Natural killer cell (primary cell): ENCODE measurements at regions not wholly inside any gene's neighbourhood (a gene's known extent, or its start where the extent isn't known, plus 50 kb on each side); places are given as distances from the start of the nearest gene placed in this dataset.
"Not testable (repeated sequence)": the region's sequence is repeated elsewhere in the genome, so short reads cannot be mapped to it uniquely, and the experiment has no call there.

Experiments used
- ATAC-seq, 3 donors: fragments of 150-1000 bp in 2 of 3; fragments of 200-7000 bp in 1 of 3; cut with Tn5 transposase; 1 replicate in 1 of 3; 2 replicates in 2 of 3; pipeline ENCODE4 v1.10.0; 2021; ENCODE audit warnings: mild to moderate bottlenecking in 2 of 3, moderate library complexity in 2 of 3
- DNase-seq, 2 donors: peaks; one replicate each; pipeline versions ENCODE4 v3.0.0 to v3.0.0-alpha.2; 2013 to 2021; ENCODE audit warnings: mixed read lengths in 1 of 2
- H3K27ac ChIP-seq: one replicate; pipeline ENCODE4 v1.5.1; 2013; ENCODE audit warnings: mild to moderate bottlenecking, low read length
- H3K27me3 ChIP-seq: one replicate; pipeline ENCODE4 v1.6.1; 2013; ENCODE audit warnings: low read length; ENCODE audit not compliant: control insufficient read depth, insufficient read depth
- H3K36me3 ChIP-seq: one replicate; pipeline ENCODE4 v1.6.1; 2013; ENCODE audit warnings: low read length; ENCODE audit not compliant: control insufficient read depth, insufficient read depth
- H3K4me1 ChIP-seq: one replicate; pipeline ENCODE4 v1.6.1; 2013; ENCODE audit warnings: low read length; ENCODE audit not compliant: control insufficient read depth, insufficient read depth
- H3K4me3 ChIP-seq: one replicate; pipeline ENCODE4 v1.5.1; 2013; ENCODE audit warnings: low read length
- H3K9me3 ChIP-seq: one replicate; pipeline ENCODE4 v1.6.1; 2013; ENCODE audit warnings: low read length; ENCODE audit not compliant: control insufficient read depth, insufficient read depth
- H3K27ac Mint-ChIP-seq, 2 donors: one replicate each; pipeline ENCODE4 v1.8.0; 2022; ENCODE audit warnings: mild to moderate bottlenecking in 2 of 2, mixed read lengths in 2 of 2, moderate library complexity in 1 of 2
- H3K27me3 Mint-ChIP-seq, 2 donors: one replicate each; pipeline ENCODE4 v1.8.0; 2022; ENCODE audit warnings: low read depth in 2 of 2, mixed read lengths in 2 of 2
- H3K36me3 Mint-ChIP-seq: one replicate; pipeline ENCODE4 v1.8.0; 2022; ENCODE audit warnings: mixed read lengths
- H3K4me1 Mint-ChIP-seq, 2 donors: one replicate each; pipeline ENCODE4 v1.8.0; 2022; ENCODE audit warnings: mixed read lengths in 2 of 2
- H3K4me3 Mint-ChIP-seq: one replicate; pipeline ENCODE4 v1.8.0; 2022; ENCODE audit warnings: mild to moderate bottlenecking, moderate library complexity, mixed read lengths
- H3K9me3 Mint-ChIP-seq, 2 donors: one replicate each; pipeline ENCODE4 v1.8.0; 2022; ENCODE audit warnings: mixed read lengths in 2 of 2
- WGBS: methylation state at CpG from one replicate; pipeline ENCODE4 v1.1.7; 2013; ENCODE audit warnings: missing lambda C conversion rate; ENCODE audit not compliant: insufficient coverage; 5-methylcytosine and 5-hydroxymethylcytosine counted together
- intact Hi-C: fragments of 100-400 bp; cut with micrococcal nuclease; formaldehyde crosslinking; loops from one replicate; pipeline ENCODE4 v1.14.2; 2022
- TF ChIP-seq, protein P1 (sequence below): fragments of 200-600 bp; IDR thresholded peaks from one replicate; pipeline ENCODE4 v1.8.0; 2022; ENCODE audit warnings: antibody characterized with exemption

DNA sequence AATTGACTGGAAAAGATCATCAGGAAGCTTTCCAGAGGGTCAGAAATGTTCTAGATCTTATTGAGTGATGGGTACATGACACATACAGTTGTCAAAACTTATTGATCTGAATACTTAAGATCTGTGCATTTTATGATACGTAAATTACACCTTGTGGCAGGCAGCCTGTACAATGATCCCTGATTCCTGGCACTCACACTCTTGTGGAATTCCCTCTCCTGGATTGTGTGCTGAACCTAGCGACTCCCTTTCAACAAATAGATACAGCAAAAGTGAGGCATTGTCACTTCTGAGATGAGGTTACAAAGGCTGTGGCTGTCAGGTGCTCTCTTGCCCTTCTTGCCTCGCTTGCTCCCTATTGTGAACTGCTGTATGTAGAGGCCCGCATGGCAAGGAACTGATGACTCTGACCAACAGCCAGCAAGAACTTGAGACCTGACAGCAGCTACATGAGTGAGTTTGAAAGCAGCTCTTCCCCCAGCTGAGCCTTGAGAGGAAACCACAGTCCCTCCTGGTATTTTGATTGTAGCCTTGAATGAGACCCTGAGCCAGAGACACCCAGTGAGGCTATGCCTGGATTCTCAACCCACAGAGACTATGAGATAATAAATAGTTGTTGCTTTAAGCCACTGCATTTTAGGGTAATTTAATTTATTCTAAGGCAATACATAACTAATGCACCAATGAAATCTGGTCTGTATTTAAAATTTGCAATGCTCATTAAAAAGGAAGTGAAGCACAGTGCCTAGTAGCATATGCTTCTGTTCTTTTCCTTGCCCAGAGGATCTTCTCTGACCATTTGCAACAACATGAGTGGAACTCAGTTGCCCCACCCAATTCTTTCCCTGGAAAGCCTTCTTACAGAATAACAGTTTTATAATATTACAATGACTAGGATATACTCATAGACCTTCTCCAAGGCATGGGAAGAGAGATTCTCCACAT is 60.5 kb upstream of the IZUMO1R start:
- intact Hi-C loops: no loop called here
- H3K9me3 ChIP-seq: no peaks in the 10 kb centered on the region
- TF ChIP-seq, protein P1, sequence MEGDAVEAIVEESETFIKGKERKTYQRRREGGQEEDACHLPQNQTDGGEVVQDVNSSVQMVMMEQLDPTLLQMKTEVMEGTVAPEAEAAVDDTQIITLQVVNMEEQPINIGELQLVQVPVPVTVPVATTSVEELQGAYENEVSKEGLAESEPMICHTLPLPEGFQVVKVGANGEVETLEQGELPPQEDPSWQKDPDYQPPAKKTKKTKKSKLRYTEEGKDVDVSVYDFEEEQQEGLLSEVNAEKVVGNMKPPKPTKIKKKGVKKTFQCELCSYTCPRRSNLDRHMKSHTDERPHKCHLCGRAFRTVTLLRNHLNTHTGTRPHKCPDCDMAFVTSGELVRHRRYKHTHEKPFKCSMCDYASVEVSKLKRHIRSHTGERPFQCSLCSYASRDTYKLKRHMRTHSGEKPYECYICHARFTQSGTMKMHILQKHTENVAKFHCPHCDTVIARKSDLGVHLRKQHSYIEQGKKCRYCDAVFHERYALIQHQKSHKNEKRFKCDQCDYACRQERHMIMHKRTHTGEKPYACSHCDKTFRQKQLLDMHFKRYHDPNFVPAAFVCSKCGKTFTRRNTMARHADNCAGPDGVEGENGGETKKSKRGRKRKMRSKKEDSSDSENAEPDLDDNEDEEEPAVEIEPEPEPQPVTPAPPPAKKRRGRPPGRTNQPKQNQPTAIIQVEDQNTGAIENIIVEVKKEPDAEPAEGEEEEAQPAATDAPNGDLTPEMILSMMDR: no peak
- H3K27ac ChIP-seq: no peak overlapping the region
- no peak overlapping the region for H3K27ac Mint-ChIP-seq
- H3K27me3 ChIP-seq: no peaks in the 10 kb centered on the region
- no peaks in the 10 kb centered on the region for H3K4me1 ChIP-seq
- peaks cover 3 to 9% of the 10 kb centered on the region in 2 donors for H3K9me3 Mint-ChIP-seq
- no peaks in the 10 kb centered on the region for H3K36me3 ChIP-seq
- H3K36me3 Mint-ChIP-seq: peaks cover 11% of the 10 kb centered on the region
- no peak for DNase-seq
- no peak overlapping the region for H3K4me3 ChIP-seq
- no peak for ATAC-seq
- H3K4me1 Mint-ChIP-seq: no peaks in the 10 kb centered on the region
- H3K27me3 Mint-ChIP-seq: no peaks in the 10 kb centered on the region
- H3K4me3 Mint-ChIP-seq: no peak overlapping the region
- 65% methylated on average over 4 of the region's 4 CpGs for WGBS

DNA sequence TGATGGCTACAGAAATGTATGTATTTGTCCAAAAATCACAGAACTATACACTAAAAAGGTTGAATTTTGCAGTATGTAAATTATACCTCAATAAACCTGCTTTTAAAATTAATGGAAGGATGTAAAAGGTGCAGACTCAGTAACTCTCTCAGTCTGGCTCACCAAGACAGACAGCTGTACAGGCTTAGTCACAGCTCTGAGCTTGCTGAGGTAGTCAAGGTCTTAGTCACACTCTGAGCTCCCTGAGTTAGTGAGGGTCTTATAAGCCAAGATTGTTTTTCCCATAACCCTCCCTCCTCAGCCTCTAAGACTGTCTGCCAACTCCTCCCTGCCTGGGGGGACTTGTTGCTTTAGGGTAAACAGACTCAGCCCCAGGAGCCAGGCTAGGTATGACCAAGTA is 59.3 kb upstream of the IZUMO1R start:
- Histone ChIP-seq H3K4me1 (no peaks in the 10 kb centered on the region), H3K27me3 (no peaks in the 10 kb centered on the region), H3K9me3 (no peaks in the 10 kb centered on the region), H3K36me3 (no peaks in the 10 kb centered on the region), H3K27ac (no peak overlapping the region), H3K4me3 (no peak overlapping the region)
- ATAC-seq (no peak), DNase-seq (no peak)
- Mint-ChIP-seq H3K27ac (no peak overlapping the region), H3K27me3 (no peaks in the 10 kb centered on the region), H3K36me3 (peaks cover 11% of the 10 kb centered on the region), H3K4me1 (no peaks in the 10 kb centered on the region), H3K9me3 (peaks cover 3 to 11% of the 10 kb centered on the region in 2 donors), H3K4me3 (no peak overlapping the region)
- TF ChIP-seq, protein P1: no peak
- intact Hi-C loops: no loop called here

DNA sequence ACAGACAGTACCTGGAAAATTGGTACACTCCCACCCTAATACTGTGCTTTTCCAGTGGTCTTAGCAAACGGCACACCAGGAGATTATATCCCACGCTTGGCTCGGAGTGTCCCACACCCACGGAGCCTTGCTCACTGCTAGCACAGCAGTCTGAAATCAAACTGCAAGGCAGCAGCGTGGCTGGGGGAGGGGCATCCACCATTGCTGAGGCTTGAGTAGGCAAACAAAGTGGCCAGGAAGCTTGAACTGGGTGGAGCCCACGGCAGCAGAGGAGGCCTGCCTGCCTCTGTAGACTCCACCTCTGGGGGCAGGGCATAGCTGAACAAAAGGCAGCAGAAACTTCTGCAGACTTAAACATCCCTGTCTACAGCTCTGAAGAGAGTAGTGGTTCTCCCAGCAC is 56.1 kb upstream of the IZUMO1R start:
- intact Hi-C loops, H3K27me3 ChIP-seq, H3K4me1 Mint-ChIP-seq, H3K27ac ChIP-seq, H3K27me3 Mint-ChIP-seq, H3K4me1 ChIP-seq, H3K4me3 Mint-ChIP-seq, ATAC-seq, H3K36me3 ChIP-seq, H3K36me3 Mint-ChIP-seq, H3K9me3 Mint-ChIP-seq, H3K4me3 ChIP-seq, H3K9me3 ChIP-seq, H3K27ac Mint-ChIP-seq, DNase-seq: not testable (repeated sequence)
- WGBS: 89% methylated on average over 6 of the region's 6 CpGs

DNA sequence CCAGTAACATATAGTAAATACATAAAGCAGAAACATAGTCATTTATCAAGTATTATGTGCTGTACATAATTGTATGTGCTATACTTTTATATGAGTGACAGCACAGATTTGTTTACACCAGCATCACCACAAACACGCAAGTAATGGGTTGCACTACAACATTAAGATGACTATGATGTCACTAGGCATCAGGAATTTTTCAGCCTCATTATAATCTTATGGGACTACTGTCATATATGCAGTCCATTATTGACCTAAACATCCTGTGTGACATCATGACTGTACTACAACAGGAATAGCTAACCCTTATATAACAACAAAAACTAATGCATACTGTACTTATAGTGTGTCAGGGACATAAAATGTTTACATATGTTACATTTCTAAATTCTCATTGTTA is 50.2 kb upstream of the IZUMO1R start:
- H3K9me3 Mint-ChIP-seq: peaks cover 7 to 10% of the 10 kb centered on the region in 2 donors
- H3K27ac Mint-ChIP-seq: no peak overlapping the region
- no peak overlapping the region for H3K4me3 Mint-ChIP-seq
- ATAC-seq (no peak), DNase-seq (no peak)
- TF ChIP-seq, protein P1: no peak
- no peaks in the 10 kb centered on the region for H3K36me3 ChIP-seq
- intact Hi-C loops: no loop called here
- H3K27me3 Mint-ChIP-seq: no peaks in the 10 kb centered on the region
- H3K4me1 ChIP-seq: no peaks in the 10 kb centered on the region
- H3K4me3 ChIP-seq: no peak overlapping the region
- H3K4me1 Mint-ChIP-seq: no peaks in the 10 kb centered on the region
- 89% methylated on average over 1 of the region's 1 CpG for WGBS
- H3K27ac ChIP-seq: no peak overlapping the region
- no peaks in the 10 kb centered on the region for H3K27me3 ChIP-seq
- no peaks in the 10 kb centered on the region for H3K9me3 ChIP-seq
- H3K36me3 Mint-ChIP-seq: no peaks in the 10 kb centered on the region
